ENCODE measurements at regions not wholly inside any gene's neighbourhood (a gene's known extent, or its start where the extent isn't known, plus 50 kb on each side); places are given as distances from the start of the nearest gene placed in this dataset.

DNA sequence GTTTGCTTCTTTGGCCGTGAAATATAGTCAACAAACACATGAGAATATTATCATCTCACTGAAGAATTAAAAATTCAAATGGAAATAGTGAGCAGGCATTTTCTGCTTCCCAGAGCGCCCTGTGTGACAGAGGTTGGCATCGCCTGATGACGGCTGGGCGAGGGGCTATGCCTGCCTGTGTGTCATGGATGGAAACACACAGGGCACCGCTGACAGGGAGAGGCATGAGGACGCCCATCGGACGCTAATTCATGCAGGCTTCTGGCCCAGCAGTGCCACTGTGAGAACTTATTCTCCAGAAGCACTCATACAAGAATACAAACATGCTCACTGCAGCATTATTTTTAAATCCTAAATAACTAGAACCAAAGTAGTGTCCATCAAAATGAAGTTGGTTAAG lies 61.4 kb upstream of the OTOS start:
- ChIA-PET POLR2A (ENCODE audit: unreplicated experiment) (no interaction called here), CTCF (no interaction called here)
- ATAC-seq (no peak), DNase-seq (no peak)
- no peaks in the 10 kb centered on the region for H3K9me3 ChIP-seq (ENCODE audit: low read length)
- TF ChIP-seq EZH2 (IDR thresholded peaks at IDR 0.05; ENCODE audit: low read length, unreplicated experiment) (no peak), EZH2phosphoT487 (IDR thresholded peaks at IDR 0.05; ENCODE audit: borderline replicate concordance, low read length) (no peak)
- TF ChIP-seq, protein P1, sequence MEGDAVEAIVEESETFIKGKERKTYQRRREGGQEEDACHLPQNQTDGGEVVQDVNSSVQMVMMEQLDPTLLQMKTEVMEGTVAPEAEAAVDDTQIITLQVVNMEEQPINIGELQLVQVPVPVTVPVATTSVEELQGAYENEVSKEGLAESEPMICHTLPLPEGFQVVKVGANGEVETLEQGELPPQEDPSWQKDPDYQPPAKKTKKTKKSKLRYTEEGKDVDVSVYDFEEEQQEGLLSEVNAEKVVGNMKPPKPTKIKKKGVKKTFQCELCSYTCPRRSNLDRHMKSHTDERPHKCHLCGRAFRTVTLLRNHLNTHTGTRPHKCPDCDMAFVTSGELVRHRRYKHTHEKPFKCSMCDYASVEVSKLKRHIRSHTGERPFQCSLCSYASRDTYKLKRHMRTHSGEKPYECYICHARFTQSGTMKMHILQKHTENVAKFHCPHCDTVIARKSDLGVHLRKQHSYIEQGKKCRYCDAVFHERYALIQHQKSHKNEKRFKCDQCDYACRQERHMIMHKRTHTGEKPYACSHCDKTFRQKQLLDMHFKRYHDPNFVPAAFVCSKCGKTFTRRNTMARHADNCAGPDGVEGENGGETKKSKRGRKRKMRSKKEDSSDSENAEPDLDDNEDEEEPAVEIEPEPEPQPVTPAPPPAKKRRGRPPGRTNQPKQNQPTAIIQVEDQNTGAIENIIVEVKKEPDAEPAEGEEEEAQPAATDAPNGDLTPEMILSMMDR (conservative IDR thresholded peaks at IDR 0.05; ENCODE audit: low read depth, low read length), result no peak
- H3K27me3 ChIP-seq (ENCODE audit: low read length), result peaks cover 25% of the 10 kb centered on the region
- H4K20me1 ChIP-seq (ENCODE audit: low read length), result no peaks in the 10 kb centered on the region
- no peak overlapping the region for H3K9ac ChIP-seq (ENCODE audit: low read length)
- H3K4me3 ChIP-seq (ENCODE audit: low read length), result no peak overlapping the region
- peaks cover 16% of the 10 kb centered on the region for H3K4me1 ChIP-seq (ENCODE audit: insufficient read depth, low read length)
- no peaks in the 10 kb centered on the region for H3K9me2 ChIP-seq (replicated peaks; ENCODE audit: low read length)
- H3F3A ChIP-seq (ENCODE audit: low read length, unreplicated experiment), result no peaks in the 10 kb centered on the region
- intact Hi-C loops (cut with micrococcal nuclease), result no loop called here
- no peak overlapping the region for H3K4me2 ChIP-seq (ENCODE audit: low read length)
- BruUV-seq (replicated peaks), result no TSS peak
- H2AFZ ChIP-seq (ENCODE audit: low read length), result no peak overlapping the region
- no peaks in the 10 kb centered on the region for H3K36me3 ChIP-seq (ENCODE audit: low read depth, low read length)
- no peaks in the 10 kb centered on the region for H3K79me2 ChIP-seq (ENCODE audit: low read length)
- H3K27ac ChIP-seq (ENCODE audit: low read length), result no peak overlapping the region

DNA sequence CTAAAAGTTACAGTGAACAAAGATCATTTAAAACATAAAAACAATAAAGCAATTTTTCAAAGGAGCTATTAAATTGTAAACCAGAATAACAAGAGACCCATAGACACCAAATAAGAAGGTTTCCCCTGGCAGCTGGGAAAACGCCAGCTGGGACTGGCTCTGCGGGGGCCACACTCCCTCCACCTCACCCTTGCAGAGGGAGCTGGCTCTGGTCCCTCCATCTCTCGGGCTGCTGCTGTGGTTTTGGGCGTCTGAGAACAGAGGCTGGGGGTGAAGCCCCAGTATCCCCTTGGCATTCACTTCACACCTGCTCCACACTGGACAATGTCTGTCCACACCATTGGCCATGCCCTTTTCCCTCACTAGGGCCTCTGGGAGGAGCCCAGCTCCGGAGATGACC lies 62.1 kb upstream of the OTOS start:
- no peak for ATAC-seq
- H3K27me3 ChIP-seq (ENCODE audit: low read length), result peaks cover 25% of the 10 kb centered on the region
- no TSS peak for BruUV-seq (replicated peaks)
- ChIA-PET CTCF (no interaction called here), POLR2A (ENCODE audit: unreplicated experiment) (no interaction called here)
- H3K9ac ChIP-seq (ENCODE audit: low read length), result no peak overlapping the region
- no peak overlapping the region for H3K27ac ChIP-seq (ENCODE audit: low read length)
- no peaks in the 10 kb centered on the region for H3K79me2 ChIP-seq (ENCODE audit: low read length)
- H3K9me2 ChIP-seq (replicated peaks; ENCODE audit: low read length), result no peaks in the 10 kb centered on the region
- no peak overlapping the region for H2AFZ ChIP-seq (ENCODE audit: low read length)
- peaks cover 16% of the 10 kb centered on the region for H3K4me1 ChIP-seq (ENCODE audit: insufficient read depth, low read length)
- no peaks in the 10 kb centered on the region for H3K36me3 ChIP-seq (ENCODE audit: low read depth, low read length)
- H4K20me1 ChIP-seq (ENCODE audit: low read length), result no peaks in the 10 kb centered on the region
- DNase-seq, result no peak
- no peak overlapping the region for H3K4me3 ChIP-seq (ENCODE audit: low read length)
- H3F3A ChIP-seq (ENCODE audit: low read length, unreplicated experiment), result no peaks in the 10 kb centered on the region
- H3K9me3 ChIP-seq (ENCODE audit: low read length), result no peaks in the 10 kb centered on the region
- TF ChIP-seq, protein P1 (conservative IDR thresholded peaks at IDR 0.05; ENCODE audit: low read depth, low read length), result no peak
- no peak for TF ChIP-seq EZH2 (IDR thresholded peaks at IDR 0.05; ENCODE audit: low read length, unreplicated experiment)
- no peak for TF ChIP-seq EZH2phosphoT487 (IDR thresholded peaks at IDR 0.05; ENCODE audit: borderline replicate concordance, low read length)
- intact Hi-C loops (cut with micrococcal nuclease), result no loop called here
- no peak overlapping the region for H3K4me2 ChIP-seq (ENCODE audit: low read length)

- H3K4me2 ChIP-seq (ENCODE audit: low read length), result no peak overlapping the region
- ChIA-PET POLR2A (ENCODE audit: unreplicated experiment) (no interaction called here), CTCF (no interaction called here)
- H3K9ac ChIP-seq (ENCODE audit: low read length), result no peak overlapping the region
- no peak for ATAC-seq
- BruUV-seq (replicated peaks), result no TSS peak
- no peaks in the 10 kb centered on the region for H4K20me1 ChIP-seq (ENCODE audit: low read length)
- H3K79me2 ChIP-seq (ENCODE audit: low read length), result no peaks in the 10 kb centered on the region
- TF ChIP-seq EZH2 (IDR thresholded peaks at IDR 0.05; ENCODE audit: low read length, unreplicated experiment), result no peak
- TF ChIP-seq, protein P1 (conservative IDR thresholded peaks at IDR 0.05; ENCODE audit: low read depth, low read length), result no peak
- peaks cover 16% of the 10 kb centered on the region for H3K4me1 ChIP-seq (ENCODE audit: insufficient read depth, low read length)
- DNase-seq, result no peak
- H3K4me3 ChIP-seq (ENCODE audit: low read length), result no peak overlapping the region
- no peaks in the 10 kb centered on the region for H3K9me3 ChIP-seq (ENCODE audit: low read length)
- H3K9me2 ChIP-seq (replicated peaks; ENCODE audit: low read length), result no peaks in the 10 kb centered on the region
- peaks cover 25% of the 10 kb centered on the region for H3K27me3 ChIP-seq (ENCODE audit: low read length)
- H3K36me3 ChIP-seq (ENCODE audit: low read depth, low read length), result no peaks in the 10 kb centered on the region
- H2AFZ ChIP-seq (ENCODE audit: low read length), result no peak overlapping the region
- no peak overlapping the region for H3K27ac ChIP-seq (ENCODE audit: low read length)
- intact Hi-C loops (cut with micrococcal nuclease), result no loop called here
- no peaks in the 10 kb centered on the region for H3F3A ChIP-seq (ENCODE audit: low read length, unreplicated experiment)
Measured at GRCh38 chr2:240203031-240203787, 62.8 kb upstream of the OTOS start.
